Hepatocyte (in vitro differentiated cells): ENCODE measurements at regions not wholly inside any gene's neighbourhood (a gene's known extent, or its start where the extent isn't known, plus 50 kb on each side); places are given as distances from the start of the nearest gene placed in this dataset.

ENCODE experiments used
- DNase-seq: peaks from one replicate; pipeline ENCODE4 v3.0.0-alpha.2; 2016; ENCODE audit warnings: low spot score
- H2AFZ ChIP-seq: fragments of 200-600 bp; sonication (generic); 2 replicates; pipeline ENCODE4 v1.6.0; 2016; ENCODE audit warnings: antibody characterized with exemption, mild to moderate bottlenecking
- H3K27ac ChIP-seq: fragments of 200-600 bp; sonication (generic); 2 replicates; pipeline ENCODE4 v1.5.1; 2016; ENCODE audit warnings: mild to moderate bottlenecking
- H3K27me3 ChIP-seq: fragments of 200-600 bp; sonication (generic); 2 replicates; pipeline ENCODE4 v1.6.1; 2016
- H3K36me3 ChIP-seq: fragments of 200-600 bp; sonication (generic); replicated peaks from 2 replicates; pipeline ENCODE4 v1.5.1; 2016; ENCODE audit warnings: low read depth; ENCODE audit not compliant: insufficient read depth
- H3K4me1 ChIP-seq: fragments of 200-600 bp; sonication (generic); 2 replicates; pipeline ENCODE4 v1.5.1; 2016; ENCODE audit warnings: mild to moderate bottlenecking, moderate library complexity; ENCODE audit not compliant: insufficient read depth
- H3K4me2 ChIP-seq: fragments of 200-600 bp; sonication (generic); 2 replicates; pipeline ENCODE4 v1.6.0; 2016
- H3K4me3 ChIP-seq: fragments of 200-600 bp; sonication (generic); 2 replicates; pipeline ENCODE4 v1.5.1; 2016; ENCODE audit warnings: mild to moderate bottlenecking
- H3K79me2 ChIP-seq: fragments of 200-600 bp; sonication (generic); 2 replicates; pipeline ENCODE4 v1.6.0; 2017; ENCODE audit warnings: mild to moderate bottlenecking
- H3K9me2 ChIP-seq: fragments of 200-600 bp; sonication (generic); replicated peaks from 2 replicates; pipeline ENCODE4 v1.6.0; 2017; ENCODE audit warnings: mild to moderate bottlenecking; ENCODE audit not compliant: insufficient read depth
- H3K9me3 ChIP-seq: fragments of 200-600 bp; sonication (generic); 2 replicates; pipeline ENCODE4 v1.5.1; 2016; ENCODE audit warnings: low read depth, mild to moderate bottlenecking
- H4K20me1 ChIP-seq: fragments of 200-600 bp; sonication (generic); 2 replicates; pipeline ENCODE4 v1.6.0; 2016; ENCODE audit warnings: mild to moderate bottlenecking; ENCODE audit not compliant: insufficient read depth, poor library complexity, severe bottlenecking
- CTCF ChIP-seq: fragments of 200-600 bp; sonication (generic); IDR thresholded peaks from 2 replicates; pipeline ENCODE4 v1.5.1; 2016; ENCODE audit warnings: antibody characterized with exemption, mild to moderate bottlenecking; ENCODE audit not compliant: poor library complexity
- EZH2 ChIP-seq: fragments of 200-600 bp; sonication (generic); IDR thresholded peaks from 2 replicates; pipeline ENCODE4 v1.6.1; 2016; ENCODE audit warnings: antibody characterized with exemption, mild to moderate bottlenecking, borderline replicate concordance
- EZH2phosphoT487 ChIP-seq: fragments of 200-600 bp; sonication (generic); IDR thresholded peaks from one replicate; pipeline ENCODE4 v1.6.1; 2018; ENCODE audit warnings: antibody characterized with exemption, mild to moderate bottlenecking, low read depth, moderate library complexity; ENCODE audit not compliant: unreplicated experiment, severe bottlenecking
- WGBS: methylation state at CpG from one replicate; pipeline ENCODE4 v1.1.6; 2016; ENCODE audit warnings: low lambda C conversion rate; ENCODE audit errors: missing lambda C conversion rate; 5-methylcytosine and 5-hydroxymethylcytosine counted together

GRCh38 chr1:56170784-56171320 lies 408.5 kb downstream of the PLPP3 start:
- H3K9me3 ChIP-seq = no peaks in the 10 kb centered on the region
- no peak for TF ChIP-seq EZH2
- no peaks in the 10 kb centered on the region for H3K9me2 ChIP-seq
- H3K4me2 ChIP-seq = no peak overlapping the region
- no peak overlapping the region for H2AFZ ChIP-seq
- no peaks in the 10 kb centered on the region for H3K27me3 ChIP-seq
- no peak for DNase-seq
- H3K27ac ChIP-seq = no peak overlapping the region
- H3K4me3 ChIP-seq = no peak overlapping the region
- H3K36me3 ChIP-seq = no peaks in the 10 kb centered on the region
- no peaks in the 10 kb centered on the region for H4K20me1 ChIP-seq
- 38% methylated on average over 4 of the region's 4 CpGs for WGBS
- H3K4me1 ChIP-seq = no peaks in the 10 kb centered on the region
- H3K79me2 ChIP-seq = no peaks in the 10 kb centered on the region

DNA sequence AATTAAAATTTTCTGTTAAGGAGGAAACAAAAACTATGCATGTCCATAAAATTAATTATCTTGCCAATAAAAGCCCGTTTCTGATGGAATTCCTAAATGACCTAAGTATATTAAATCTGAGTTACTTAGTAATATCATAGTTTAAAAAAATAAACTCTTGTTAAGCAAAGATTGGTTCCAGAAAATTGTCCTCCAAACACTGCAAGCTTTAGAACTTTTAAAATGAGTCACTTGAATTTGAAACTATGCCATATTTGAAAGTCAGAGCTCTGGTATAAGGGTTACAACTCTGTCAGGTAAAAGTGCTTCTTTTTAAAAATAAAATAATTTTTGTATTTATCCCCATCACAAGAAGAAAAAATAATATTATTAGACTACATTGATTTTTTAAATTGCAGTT lies 409.5 kb downstream of the PLPP3 start:
- no peak overlapping the region for H3K4me2 ChIP-seq
- H3K4me1 ChIP-seq = no peaks in the 10 kb centered on the region
- no peak overlapping the region for H3K27ac ChIP-seq
- H2AFZ ChIP-seq = no peak overlapping the region
- no peaks in the 10 kb centered on the region for H3K79me2 ChIP-seq
- H3K9me2 ChIP-seq = no peaks in the 10 kb centered on the region
- DNase-seq = no peak
- H3K27me3 ChIP-seq = no peaks in the 10 kb centered on the region
- no peak for TF ChIP-seq CTCF
- no peak for TF ChIP-seq EZH2
- TF ChIP-seq EZH2phosphoT487 = no peak
- no peak overlapping the region for H3K4me3 ChIP-seq
- 47% methylated on average over 1 of the region's 1 CpG for WGBS
- no peaks in the 10 kb centered on the region for H4K20me1 ChIP-seq
- no peaks in the 10 kb centered on the region for H3K9me3 ChIP-seq
- H3K36me3 ChIP-seq = no peaks in the 10 kb centered on the region

DNA sequence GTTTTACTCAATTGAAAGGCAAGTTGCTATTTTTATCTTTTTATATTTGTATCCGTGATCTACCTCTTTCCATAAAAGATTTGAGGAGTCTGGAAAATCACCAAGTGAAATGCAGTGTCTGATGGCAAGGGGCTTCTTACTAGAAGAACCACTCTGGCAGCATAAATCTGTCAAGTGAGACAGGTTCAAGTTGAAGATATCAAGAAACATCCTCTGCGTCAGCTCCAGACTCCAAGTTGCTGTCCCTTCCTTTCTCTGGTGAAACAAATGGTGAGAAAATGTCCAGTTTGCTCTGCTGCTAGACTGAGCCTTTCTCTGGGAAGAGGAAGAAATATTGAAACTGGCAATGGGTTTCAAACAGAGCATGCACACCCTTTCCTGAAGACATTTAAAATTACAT lies 411.2 kb downstream of the PLPP3 start:
- DNase-seq = no peak
- Histone ChIP-seq H3K27ac (no peak overlapping the region), H3K36me3 (no peaks in the 10 kb centered on the region), H2AFZ (no peak overlapping the region), H3K4me3 (no peak overlapping the region), H3K79me2 (no peaks in the 10 kb centered on the region), H3K9me2 (no peaks in the 10 kb centered on the region), H3K9me3 (no peaks in the 10 kb centered on the region), H3K27me3 (no peaks in the 10 kb centered on the region), H4K20me1 (no peaks in the 10 kb centered on the region), H3K4me1 (no peaks in the 10 kb centered on the region), H3K4me2 (no peak overlapping the region)
- WGBS = 74% methylated on average over 2 of the region's 2 CpGs
- TF ChIP-seq CTCF = no peak
- no peak for TF ChIP-seq EZH2phosphoT487
- no peak for TF ChIP-seq EZH2

GRCh38 chr1:56167596-56167995 lies 411.8 kb downstream of the PLPP3 start:
- TF ChIP-seq EZH2 = no peak
- TF ChIP-seq EZH2phosphoT487 = no peak
- no peak for TF ChIP-seq CTCF
- H3K36me3 ChIP-seq = no peaks in the 10 kb centered on the region
- no peaks in the 10 kb centered on the region for H3K27me3 ChIP-seq
- H3K9me3 ChIP-seq = no peaks in the 10 kb centered on the region
- no peaks in the 10 kb centered on the region for H3K9me2 ChIP-seq
- no peak overlapping the region for H3K4me2 ChIP-seq
- no peak overlapping the region for H2AFZ ChIP-seq
- no peak overlapping the region for H3K4me3 ChIP-seq
- no peak overlapping the region for H3K27ac ChIP-seq
- no peak for DNase-seq
- H3K79me2 ChIP-seq = no peaks in the 10 kb centered on the region
- WGBS = 67% methylated on average over 3 of the region's 3 CpGs
- no peaks in the 10 kb centered on the region for H4K20me1 ChIP-seq
- H3K4me1 ChIP-seq = no peaks in the 10 kb centered on the region
